WTC11 (cell line): ENCODE measurements at regions not wholly inside any gene's neighbourhood (a gene's known extent, or its start where the extent isn't known, plus 50 kb on each side); places are given as distances from the start of the nearest gene placed in this dataset.

ENCODE experiments used
- ATF3 ChIP-seq: sonication (generic); formaldehyde crosslinking; conservative IDR thresholded peaks from 2 replicates; pipeline ENCODE4 v1.8.1; 2022; ENCODE audit warnings: mild to moderate bottlenecking, missing genetic modification reagents
- CTCF ChIP-seq: fragments of 200-600 bp; IDR thresholded peaks from 2 replicates; pipeline ENCODE4 v1.8.0; 2022; ENCODE audit warnings: antibody characterized with exemption
- GRHL2 ChIP-seq: fragments of 250-450 bp; sonication (Bioruptor Pico); IDR thresholded peaks from 2 replicates; pipeline ENCODE4 v1.8.0; 2022; ENCODE audit warnings: mild to moderate bottlenecking, moderate library complexity; ENCODE audit not compliant: insufficient replicate concordance, severe bottlenecking
- MAX ChIP-seq: sonication (generic); formaldehyde crosslinking; IDR thresholded peaks from 2 replicates; pipeline ENCODE4 v1.8.0; 2022; ENCODE audit warnings: mild to moderate bottlenecking, missing genetic modification reagents
- NR3C1 ChIP-seq: sonication (generic); formaldehyde crosslinking; conservative IDR thresholded peaks from 2 replicates; pipeline ENCODE4 v1.8.1; 2023; ENCODE audit warnings: low read depth, mild to moderate bottlenecking, missing genetic modification reagents
- SOX15 ChIP-seq: fragments of 250-450 bp; sonication (Bioruptor Pico); IDR thresholded peaks from 2 replicates; pipeline ENCODE4 v1.9.0; 2021; ENCODE audit warnings: mild to moderate bottlenecking
- ZNF416 ChIP-seq: fragments of 250-450 bp; sonication (Bioruptor Pico); IDR thresholded peaks from 2 replicates; pipeline ENCODE4 v1.9.0; 2021; ENCODE audit warnings: mild to moderate bottlenecking, inconsistent platforms

GRCh38 chr21:33980276-33980916 is 64.8 kb upstream of the ATP5PO start:
- TF ChIP-seq CTCF, result no peak
- TF ChIP-seq NR3C1 (CRISPR knock-in tag), result no peak
- TF ChIP-seq MAX (CRISPR knock-in tag), result no peak
- no peak for TF ChIP-seq ATF3 (CRISPR knock-in tag)
- TF ChIP-seq ZNF416, result no peak
- no peak for TF ChIP-seq GRHL2 (CRISPR knock-in tag)
- TF ChIP-seq SOX15 (CRISPR knock-in tag), result no peak
